ENCODE measurements at regions not wholly inside any gene's neighbourhood (a gene's known extent, or its start where the extent isn't known, plus 50 kb on each side); places are given as distances from the start of the nearest gene placed in this dataset.

- peak in 2 of 3 experiments; percentile 69 to 77; a peak in 4 of 6 replicates for TF ChIP-seq CTCF (IDR thresholded peaks at IDR 0.05 in 2 of 3, conservative IDR thresholded peaks at IDR 0.05 in 1 of 3; ENCODE audit: borderline replicate concordance in 1 of 3, insufficient read depth in 1 of 3, low read depth in 2 of 3, low read length in 2 of 3)
- no peak for TF ChIP-seq POLR2AphosphoS5 (IDR thresholded peaks at IDR 0.05; ENCODE audit: low read depth, low read length)
- TF ChIP-seq EZH2 (IDR thresholded peaks at IDR 0.05), result no peak
- no peak for TF ChIP-seq POLR2A (IDR thresholded peaks at IDR 0.05; ENCODE audit: borderline replicate concordance, extremely low read depth, insufficient read depth, insufficient read length)
Measured at GRCh38 chr17:54754560-54754959, 146.1 kb upstream of the TOM1L1 start.
